ENCODE measurements at regions not wholly inside any gene's neighbourhood (a gene's known extent, or its start where the extent isn't known, plus 50 kb on each side); places are given as distances from the start of the nearest gene placed in this dataset.

DNA sequence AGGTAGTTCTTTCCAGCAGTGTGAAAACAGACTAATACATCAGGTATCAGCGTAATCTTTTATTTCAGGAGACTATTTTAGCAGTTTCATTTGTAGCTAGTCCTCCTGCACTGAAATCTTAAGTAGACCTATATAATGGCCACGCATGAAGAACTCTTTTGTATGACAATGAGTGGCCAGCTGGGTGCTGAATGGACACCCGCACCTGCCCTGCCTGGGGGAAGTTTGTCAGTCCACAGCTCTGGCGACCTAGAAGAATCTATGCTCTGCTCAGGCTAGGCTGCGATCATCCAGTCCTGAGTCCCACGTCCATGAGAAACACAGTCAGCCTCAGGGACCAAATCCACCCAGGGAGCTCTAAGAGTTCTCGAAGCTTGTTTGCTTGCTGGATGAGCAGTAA, 709.2 kb upstream of the ID2 start:
- DNase-seq (ENCODE audit: low spot score): no peak

DNA sequence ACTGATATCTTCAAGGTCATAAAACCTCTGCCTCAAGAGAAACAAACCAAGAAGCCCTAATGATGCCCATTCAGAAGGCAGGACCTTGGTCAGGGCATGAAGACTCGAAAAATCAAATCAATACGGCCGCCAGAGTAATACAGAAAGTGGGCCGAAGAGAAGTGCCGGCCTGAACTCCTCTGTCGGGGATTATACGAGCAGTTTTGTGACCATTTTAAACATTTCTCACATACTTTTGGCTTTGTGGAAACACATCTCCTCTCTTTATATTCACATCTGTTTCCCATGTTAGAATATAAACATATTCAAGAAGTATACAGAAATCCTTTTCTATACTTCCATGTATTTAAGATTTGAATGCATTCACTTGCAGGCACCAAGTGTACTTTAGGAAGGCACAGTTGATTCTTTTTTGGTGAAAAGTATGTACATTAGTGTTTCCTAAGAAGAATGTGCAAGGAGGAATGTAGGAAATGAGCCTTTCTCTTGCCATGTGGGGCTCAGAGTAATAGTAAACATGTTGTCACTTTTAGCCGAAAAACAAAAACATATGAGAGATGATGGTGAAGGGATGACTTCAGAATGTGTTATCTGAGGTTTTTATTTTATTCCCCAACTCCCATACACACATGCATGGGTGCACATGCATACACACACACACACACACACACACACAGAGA, 707.9 kb upstream of the ID2 start:
- no peak for DNase-seq (ENCODE audit: low spot score)

- DNase-seq (ENCODE audit: low spot score): no peak
Measured at GRCh38 chr2:7974936-7975335, 706.9 kb upstream of the ID2 start.

GRCh38 chr2:7976206-7976605, 705.6 kb upstream of the ID2 start:
- DNase-seq (ENCODE audit: low spot score): no peak

DNA sequence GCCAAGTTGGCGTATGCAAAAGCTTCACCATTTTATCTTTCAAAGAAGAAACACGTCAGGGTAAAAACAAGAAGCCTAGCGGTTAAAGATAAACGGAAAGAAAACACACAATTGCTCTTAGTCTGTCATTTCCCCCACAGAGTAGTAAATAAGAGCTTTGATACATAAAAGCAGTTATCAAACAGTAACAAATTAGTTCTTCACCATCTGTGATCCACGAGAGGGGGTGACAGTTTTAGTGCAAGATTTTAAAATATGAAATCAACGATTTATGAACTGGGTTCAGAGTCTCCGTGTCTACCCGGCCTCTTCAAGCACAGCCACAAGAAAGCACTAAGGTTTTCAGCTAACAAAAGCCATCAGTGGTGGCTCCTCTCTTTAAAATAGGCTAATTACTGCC, 703.9 kb upstream of the ID2 start:
- DNase-seq (ENCODE audit: low spot score): no peak

GRCh38 chr2:7982054-7982453, 699.8 kb upstream of the ID2 start:
- no peak for DNase-seq (ENCODE audit: low spot score)

DNA sequence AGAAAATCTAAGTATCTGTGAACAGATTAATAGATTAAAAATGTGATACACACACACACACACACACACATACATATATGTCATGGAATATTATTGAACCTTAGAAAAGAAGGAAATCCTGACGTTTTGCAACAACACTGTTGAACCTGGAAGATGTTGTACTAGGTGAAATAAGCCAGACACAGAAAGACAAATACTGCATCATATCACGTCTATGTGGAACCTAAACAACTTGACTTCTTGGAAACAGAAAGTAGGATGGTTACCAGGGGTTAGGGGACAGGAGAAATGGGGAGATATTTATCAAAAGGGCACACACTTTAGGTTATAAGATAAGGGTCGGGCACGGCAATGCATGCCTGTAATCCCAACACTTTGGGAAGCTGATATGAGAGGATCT, 698.4 kb upstream of the ID2 start:
- DNase-seq (ENCODE audit: low spot score): no peak

DNA sequence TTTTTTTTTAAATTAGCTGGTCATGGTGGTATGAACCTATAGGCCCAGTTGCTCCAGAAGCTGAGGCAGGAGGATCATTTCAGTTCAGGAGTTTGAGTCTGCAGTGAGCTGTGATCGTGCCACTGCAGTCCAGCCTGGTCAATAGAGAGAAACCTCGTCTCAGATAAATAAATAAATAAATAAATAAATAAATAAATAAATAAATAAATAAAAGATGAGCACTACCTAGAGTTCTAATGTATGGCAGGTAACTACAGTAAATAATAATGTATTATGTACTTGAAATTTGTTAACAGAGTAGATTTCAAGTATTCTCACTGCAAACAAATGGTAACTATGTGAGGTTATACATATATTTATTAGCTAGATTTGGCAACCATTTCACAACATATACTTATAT, 697.9 kb upstream of the ID2 start:
- DNase-seq (ENCODE audit: low spot score): no peak

- no peak for DNase-seq (ENCODE audit: low spot score)
Measured at GRCh38 chr2:7984693-7985353, 697.0 kb upstream of the ID2 start.

DNA sequence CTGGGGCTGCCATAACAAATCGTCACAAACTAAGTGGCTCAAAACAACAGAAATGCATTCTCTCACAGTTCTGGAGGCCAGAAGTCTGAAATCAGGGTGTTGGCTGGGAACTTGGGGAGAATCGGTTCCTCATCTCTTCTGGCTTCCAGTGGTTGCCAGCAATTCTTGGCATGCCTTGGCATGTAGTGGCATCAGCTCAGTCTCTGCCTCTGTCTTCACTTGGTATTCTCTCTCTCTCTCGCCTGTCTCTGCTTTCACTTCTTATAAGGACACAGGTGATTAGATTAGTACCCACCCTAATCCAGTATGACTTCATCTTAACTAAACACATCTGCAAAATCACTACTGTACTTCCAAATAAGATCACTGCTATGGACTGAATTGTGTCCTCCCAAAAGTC, 695.4 kb upstream of the ID2 start:
- DNase-seq (ENCODE audit: low spot score): no peak

- no peak for DNase-seq (ENCODE audit: low spot score)
Measured at GRCh38 chr2:7987992-7988391, 693.9 kb upstream of the ID2 start.

- no peak for DNase-seq (ENCODE audit: low spot score)
Measured at GRCh38 chr2:7988440-7988839, 693.4 kb upstream of the ID2 start.

DNA sequence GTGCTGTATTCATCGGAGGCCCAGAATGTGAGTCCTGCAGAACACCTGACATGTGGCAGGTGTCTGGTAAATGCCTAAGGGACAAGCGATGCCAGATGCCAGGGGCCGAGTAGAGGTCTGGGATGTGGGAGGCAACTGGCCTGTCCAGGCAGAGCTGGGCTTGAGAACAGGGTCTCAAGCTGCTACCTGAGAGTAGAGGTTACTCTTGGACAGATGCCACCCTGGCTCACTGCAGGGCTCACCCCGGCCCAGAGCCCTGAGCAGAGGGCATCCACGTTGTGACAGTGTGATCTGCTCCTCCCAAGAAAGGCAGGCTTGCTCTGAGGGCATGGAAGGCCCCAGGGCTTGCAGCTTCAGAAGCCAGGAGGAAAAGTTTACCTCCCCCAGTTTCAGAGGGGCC, 692.0 kb upstream of the ID2 start:
- DNase-seq (ENCODE audit: low spot score): no peak

DNA sequence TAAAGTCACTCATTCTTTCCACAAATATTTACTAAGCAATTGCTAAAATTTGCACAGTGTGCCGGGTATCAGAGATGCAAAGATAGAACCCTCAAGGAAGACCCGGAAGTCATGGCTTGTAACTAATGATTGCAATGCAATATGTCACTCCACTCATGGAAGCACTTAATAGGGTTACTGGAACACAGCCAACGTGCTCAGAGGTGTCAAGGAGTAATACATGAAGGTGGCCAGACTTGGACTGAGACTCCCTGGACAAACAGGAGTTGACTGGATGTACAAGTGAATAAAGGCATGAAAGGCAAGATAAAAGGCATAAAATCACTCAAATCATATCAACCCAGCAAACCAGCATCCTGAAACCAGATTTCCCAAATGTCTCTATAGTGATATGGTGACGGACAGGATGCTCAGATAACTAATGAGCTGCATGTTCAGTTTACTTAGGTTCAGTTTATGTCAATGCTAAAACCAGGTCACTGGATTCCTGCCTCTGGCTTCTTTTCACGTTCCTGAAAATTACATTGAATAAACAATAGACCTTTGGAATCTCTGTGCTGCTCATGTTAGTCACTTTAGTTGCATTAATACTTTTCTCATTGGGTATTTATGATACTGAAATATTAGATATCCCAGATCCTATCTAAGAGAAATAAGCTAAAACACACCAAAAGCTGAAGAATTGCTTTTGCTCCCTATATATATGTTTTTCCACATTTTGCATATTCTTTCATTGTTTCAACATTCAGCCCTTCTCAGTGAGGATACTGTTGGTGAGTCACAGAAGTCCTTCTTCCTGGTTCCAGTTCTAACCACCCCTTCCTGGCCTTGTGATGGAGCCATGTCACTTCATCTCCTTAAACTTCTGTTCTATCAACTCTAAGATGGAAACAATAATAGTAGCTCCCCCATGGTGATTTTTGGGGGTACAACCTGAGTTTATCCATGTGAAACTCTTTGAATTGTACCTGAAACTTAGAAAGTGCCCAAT, 688.9 kb upstream of the ID2 start:
- no peak for DNase-seq (ENCODE audit: low spot score)

DNA sequence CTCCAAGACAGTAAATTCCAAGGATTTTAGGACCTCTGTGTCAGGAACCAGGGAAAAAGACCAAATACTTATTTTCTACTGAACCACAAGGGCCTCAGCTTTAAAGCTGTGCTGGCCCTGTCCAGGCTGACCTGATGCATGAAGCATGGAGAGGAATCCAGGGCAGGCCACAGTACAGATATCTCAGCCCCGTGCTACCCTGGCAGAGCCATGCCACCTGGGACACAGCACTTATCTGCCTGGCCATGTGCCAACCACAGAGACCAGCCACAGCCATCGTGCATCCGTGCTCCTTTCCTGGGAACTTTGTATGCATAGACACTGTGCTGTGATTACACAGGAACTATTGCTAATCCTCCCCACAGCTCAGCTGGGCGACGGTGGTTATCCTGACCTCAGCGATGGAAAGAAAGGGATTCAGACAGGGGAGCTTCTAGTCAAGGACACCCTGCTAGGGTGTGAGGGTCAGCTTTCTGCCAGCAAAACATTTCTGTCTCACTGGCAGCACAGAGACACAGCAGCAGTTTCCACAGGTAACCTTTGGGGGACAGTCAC, 687.4 kb upstream of the ID2 start:
- no peak for DNase-seq (ENCODE audit: low spot score)

GRCh38 chr2:7997279-7997678, 684.6 kb upstream of the ID2 start:
- no peak for DNase-seq (ENCODE audit: low spot score)

DNA sequence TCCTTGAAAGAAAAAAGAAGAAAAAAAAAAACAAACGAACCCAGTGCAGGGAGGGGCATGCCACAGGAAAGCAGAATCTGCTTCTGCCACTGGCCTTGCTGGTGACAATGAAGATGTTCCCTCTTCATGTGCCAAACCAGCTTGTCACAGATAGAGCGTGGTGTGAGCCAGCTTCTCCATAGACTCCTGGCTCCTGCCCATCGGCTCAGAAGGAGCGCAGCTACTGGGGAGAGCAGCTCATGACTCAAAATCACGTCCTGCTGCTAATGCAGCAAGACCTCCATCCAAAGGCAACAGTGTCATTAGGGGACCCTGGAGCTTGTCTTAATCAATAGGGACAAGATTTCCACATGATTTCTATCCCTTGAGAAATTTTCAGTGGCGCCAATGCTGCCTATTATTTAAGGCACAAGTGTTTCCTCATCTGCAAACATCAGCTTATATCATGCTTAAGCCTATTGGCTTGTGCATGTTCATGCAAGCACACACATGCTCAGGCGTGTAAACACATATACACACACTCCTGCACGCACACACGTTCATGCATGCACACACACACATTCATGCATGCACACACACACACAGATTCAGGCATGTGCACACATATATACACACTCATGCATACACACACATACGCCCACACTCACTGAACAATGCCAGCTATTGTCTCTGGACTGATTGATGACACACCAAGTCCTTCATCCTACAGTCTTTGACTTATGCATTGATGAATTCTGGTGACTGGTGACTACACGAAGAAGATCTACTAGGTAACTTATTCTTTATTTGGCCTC, 682.0 kb upstream of the ID2 start:
- DNase-seq (ENCODE audit: low spot score): no peak

- peak; percentile 9 for DNase-seq (ENCODE audit: low spot score)
Measured at GRCh38 chr2:8000870-8001269, 681.0 kb upstream of the ID2 start.

- DNase-seq (ENCODE audit: low spot score): no peak
Measured at GRCh38 chr2:8002765-8003393, 679.0 kb upstream of the ID2 start.

DNA sequence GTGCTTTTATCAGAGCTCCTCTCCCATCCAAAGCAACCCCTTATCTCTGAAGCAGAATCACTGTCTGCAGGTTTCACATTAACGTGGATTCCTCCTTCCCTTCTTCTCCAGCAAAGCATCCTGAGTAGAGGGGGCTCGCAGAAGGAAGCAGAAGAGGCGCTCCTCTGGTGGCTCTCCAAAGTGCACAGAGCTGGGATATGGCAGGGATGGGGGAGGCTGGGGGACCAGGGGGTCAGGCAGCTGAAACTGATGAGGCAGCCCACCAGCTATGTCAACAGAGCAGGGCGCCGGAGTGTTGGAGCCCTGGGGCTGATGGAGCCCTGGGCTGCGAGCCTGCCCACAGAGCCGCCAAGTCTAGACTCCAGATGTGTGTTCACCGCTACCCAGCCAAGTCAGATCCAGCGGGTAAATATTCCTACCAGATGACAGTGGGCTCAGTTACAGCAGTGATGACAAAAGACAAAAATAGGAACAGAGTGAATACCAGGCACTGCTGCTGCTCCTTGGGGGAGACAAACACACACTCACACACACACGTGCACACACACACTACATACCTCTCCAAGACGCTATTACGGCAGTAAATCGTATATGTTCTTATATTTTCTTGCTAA, 678.3 kb upstream of the ID2 start:
- DNase-seq (ENCODE audit: low spot score): no peak

GRCh38 chr2:8004250-8004681, 677.6 kb upstream of the ID2 start:
- no peak for DNase-seq (ENCODE audit: low spot score)
